Upper lobe of left lung (tissue), 4 donors: ENCODE measurements at regions not wholly inside any gene's neighbourhood (a gene's known extent, or its start where the extent isn't known, plus 50 kb on each side); places are given as distances from the start of the nearest gene placed in this dataset.

Source experiments
- small RNA-seq, 4 donors: library from RNA; depleted of rRNA; stranded (forward); fragments of <200 nt; gene quantifications; one replicate each; pipeline ENCODE3, GENCODE V24; 2016

Small RNAs in the stretch of these regions (small RNA-seq; reads per million reads assigned to genes)
- gene AL117339.3: 0 reads per million in 4 donors
- 0 reads per million in 4 donors for gene RNU6-1118P
